ENCODE measurements at regions not wholly inside any gene's neighbourhood (a gene's known extent, or its start where the extent isn't known, plus 50 kb on each side); places are given as distances from the start of the nearest gene placed in this dataset.

GRCh38 chr20:60974022-60974421 is 278.0 kb upstream of the CDH4 start:
- no peak for DNase-seq

GRCh38 chr20:60974441-60974945 is 277.6 kb upstream of the CDH4 start:
- no peak for DNase-seq

GRCh38 chr20:60976139-60976538 is 275.9 kb upstream of the CDH4 start:
- no peak for DNase-seq

GRCh38 chr20:60976913-60977312 is 275.1 kb upstream of the CDH4 start:
- DNase-seq, result no peak

GRCh38 chr20:60977901-60978300 is 274.2 kb upstream of the CDH4 start:
- DNase-seq, result no peak

GRCh38 chr20:60984666-60985065 is 267.4 kb upstream of the CDH4 start:
- DNase-seq, result no peak

GRCh38 chr20:60986506-60987156 is 265.4 kb upstream of the CDH4 start:
- no peak for DNase-seq

GRCh38 chr20:60990061-60990460 is 262.0 kb upstream of the CDH4 start:
- no peak for DNase-seq

- DNase-seq, result no peak
Observed at GRCh38 chr20:60990643-60991042, 261.4 kb upstream of the CDH4 start.

GRCh38 chr20:60993433-60994044 is 258.5 kb upstream of the CDH4 start:
- DNase-seq, result no peak

- DNase-seq, result no peak
Observed at GRCh38 chr20:60999250-60999649, 252.8 kb upstream of the CDH4 start.

- DNase-seq, result no peak
Observed at GRCh38 chr20:61002090-61002489, 250.0 kb upstream of the CDH4 start.

- DNase-seq, result no peak
Observed at GRCh38 chr20:61014491-61014890, 237.6 kb upstream of the CDH4 start.

- DNase-seq, result no peak
Observed at GRCh38 chr20:61015602-61016001, 236.5 kb upstream of the CDH4 start.

GRCh38 chr20:61019322-61019721 is 232.7 kb upstream of the CDH4 start:
- DNase-seq, result no peak

GRCh38 chr20:61023612-61024011 is 228.4 kb upstream of the CDH4 start:
- no peak for DNase-seq

GRCh38 chr20:61024390-61024789 is 227.7 kb upstream of the CDH4 start:
- DNase-seq, result no peak

- DNase-seq, result no peak
Observed at GRCh38 chr20:61025536-61025935, 226.5 kb upstream of the CDH4 start.

GRCh38 chr20:61026173-61026572 is 225.9 kb upstream of the CDH4 start:
- no peak for DNase-seq

GRCh38 chr20:61026731-61027130 is 225.3 kb upstream of the CDH4 start:
- no peak for DNase-seq

- no peak for DNase-seq
Observed at GRCh38 chr20:61027218-61027617, 224.8 kb upstream of the CDH4 start.

- DNase-seq, result no peak
Observed at GRCh38 chr20:61030130-61030529, 221.9 kb upstream of the CDH4 start.

- no peak for DNase-seq
Observed at GRCh38 chr20:61031101-61031830, 220.8 kb upstream of the CDH4 start.

- no peak for DNase-seq
Observed at GRCh38 chr20:61037498-61037897, 214.6 kb upstream of the CDH4 start.
